PC-9 (cell line): ENCODE measurements at regions not wholly inside any gene's neighbourhood (a gene's known extent, or its start where the extent isn't known, plus 50 kb on each side); places are given as distances from the start of the nearest gene placed in this dataset.

ENCODE experiments used
- BruUV-seq: library from RNA; stranded (reverse); fragments of 400-500 nt; replicated peaks from 2 replicates; lab custom pipeline; 2021; lab: Mats Ljungman, UMichigan
- CTCF ChIA-PET: fragments of 300-600 bp; sonication (Branson Sonifier 250); formaldehyde crosslinking; loops from one replicate; lab custom pipeline; 2022; ENCODE audit warnings: antibody characterized with exemption; lab: Charles Lee
- POLR2A ChIA-PET: fragments of 300-600 bp; sonication (Branson Sonifier 250); formaldehyde crosslinking; loops from one replicate; lab custom pipeline; 2022; ENCODE audit warnings: antibody characterized with exemption; ENCODE audit not compliant: unreplicated experiment; lab: Charles Lee
- DNase-seq, 2 experiments: peaks; one replicate each; pipeline versions ENCODE4 v3.0.0 to v3.0.0-alpha.2; 2015 to 2022; ENCODE audit warnings: mixed read lengths in 1 of 2
- H2AFZ ChIP-seq: fragments of 200-600 bp; sonication (generic); 2 replicates; pipeline ENCODE4 v1.8.1; 2017; ENCODE audit warnings: antibody characterized with exemption
- H3F3A ChIP-seq: fragments of 200-600 bp; sonication (generic); 2 replicates; pipeline ENCODE4 v1.8.1; 2017; ENCODE audit warnings: antibody characterized with exemption, mild to moderate bottlenecking, low read depth; ENCODE audit not compliant: insufficient read depth
- H3K27ac ChIP-seq: fragments of 200-600 bp; sonication (generic); 2 replicates; pipeline ENCODE4 v1.6.1; 2016; ENCODE audit warnings: mixed run types
- H3K27me3 ChIP-seq: fragments of 200-600 bp; sonication (generic); 2 replicates; pipeline ENCODE4 v1.6.1; 2016; ENCODE audit warnings: low read depth, mixed run types; ENCODE audit not compliant: insufficient read depth
- H3K36me3 ChIP-seq: fragments of 200-600 bp; sonication (generic); 2 replicates; pipeline ENCODE4 v1.6.1; 2016; ENCODE audit warnings: low read depth, mixed run types
- H3K4me1 ChIP-seq: fragments of 200-600 bp; sonication (generic); replicated peaks from 2 replicates; pipeline ENCODE4 v1.6.1; 2016; ENCODE audit warnings: mixed run types; ENCODE audit not compliant: insufficient read depth
- H3K4me2 ChIP-seq: fragments of 200-600 bp; sonication (generic); 2 replicates; pipeline ENCODE4 v1.6.1; 2017; ENCODE audit warnings: mixed run types
- H3K4me3 ChIP-seq: fragments of 200-600 bp; sonication (generic); 2 replicates; pipeline ENCODE4 v1.6.1; 2016; ENCODE audit warnings: mixed run types
- H3K79me2 ChIP-seq: fragments of 200-600 bp; sonication (generic); 2 replicates; pipeline ENCODE4 v1.6.1; 2017; ENCODE audit warnings: low read depth, mixed run types
- H3K9me2 ChIP-seq: fragments of 200-600 bp; sonication (generic); 2 replicates; pipeline ENCODE4 v1.8.1; 2017; ENCODE audit warnings: mild to moderate bottlenecking; ENCODE audit not compliant: insufficient read depth
- H3K9me3 ChIP-seq: fragments of 200-600 bp; sonication (generic); 2 replicates; pipeline ENCODE4 v1.8.1; 2016; ENCODE audit warnings: low read depth; ENCODE audit not compliant: insufficient read depth
- H4K20me1 ChIP-seq: fragments of 200-600 bp; sonication (generic); 2 replicates; pipeline ENCODE4 v1.8.1; 2017; ENCODE audit not compliant: insufficient read depth
- EZH2 ChIP-seq: fragments of 200-600 bp; sonication (generic); IDR thresholded peaks from 2 replicates; pipeline ENCODE4 v1.8.0; 2017; ENCODE audit warnings: antibody characterized with exemption, low read depth
- intact Hi-C: fragments of 100-400 bp; cut with micrococcal nuclease; formaldehyde crosslinking; loops from one replicate; pipeline ENCODE4 v1.10.0; 2022; ENCODE audit not compliant: unreplicated experiment
- TF ChIP-seq, protein P1 (sequence below): fragments of 200-600 bp; sonication (generic); conservative IDR thresholded peaks from 2 replicates; pipeline ENCODE4 v1.6.1; 2017; ENCODE audit warnings: mixed run types, antibody characterized with exemption, mild to moderate bottlenecking, moderate library complexity

DNA sequence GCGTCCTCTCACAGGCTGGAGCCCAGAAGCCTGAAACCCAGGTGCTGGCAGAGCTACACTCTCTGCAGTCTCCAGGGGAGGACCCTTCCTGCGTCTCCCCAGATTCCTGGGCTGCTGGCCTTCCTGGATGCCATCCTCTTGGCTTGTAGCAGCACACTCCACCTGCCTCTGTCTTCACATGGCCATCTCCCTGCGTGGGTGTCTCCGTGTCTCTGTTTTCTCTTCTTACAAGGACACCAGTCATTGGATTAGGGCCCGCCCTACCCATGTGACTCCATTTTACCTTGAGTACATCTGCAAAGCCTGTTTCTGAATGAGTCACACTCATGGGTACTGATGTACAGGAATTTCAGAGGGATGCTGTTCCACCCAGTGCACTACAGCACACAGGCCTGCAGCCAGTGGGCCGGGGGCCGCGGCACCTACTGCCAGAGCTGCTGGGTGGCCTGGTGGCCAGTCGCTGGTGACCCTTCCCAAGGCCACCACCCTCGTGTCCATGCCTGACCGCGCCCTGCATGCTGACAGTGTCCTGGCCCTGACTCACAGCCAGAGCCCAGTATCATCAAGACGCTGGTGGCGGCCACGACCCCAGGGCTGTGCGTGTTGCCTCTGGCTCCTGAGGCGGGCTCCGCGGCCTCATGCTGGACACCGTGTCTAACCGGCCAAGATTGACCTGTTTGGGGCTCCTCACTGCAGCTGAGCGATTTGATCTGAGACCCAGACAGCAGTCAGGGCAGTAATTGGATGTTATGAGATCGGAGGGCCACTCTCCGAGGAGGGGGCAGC is 63.6 kb upstream of the NKX1-1 start:
- TF ChIP-seq, protein P1, sequence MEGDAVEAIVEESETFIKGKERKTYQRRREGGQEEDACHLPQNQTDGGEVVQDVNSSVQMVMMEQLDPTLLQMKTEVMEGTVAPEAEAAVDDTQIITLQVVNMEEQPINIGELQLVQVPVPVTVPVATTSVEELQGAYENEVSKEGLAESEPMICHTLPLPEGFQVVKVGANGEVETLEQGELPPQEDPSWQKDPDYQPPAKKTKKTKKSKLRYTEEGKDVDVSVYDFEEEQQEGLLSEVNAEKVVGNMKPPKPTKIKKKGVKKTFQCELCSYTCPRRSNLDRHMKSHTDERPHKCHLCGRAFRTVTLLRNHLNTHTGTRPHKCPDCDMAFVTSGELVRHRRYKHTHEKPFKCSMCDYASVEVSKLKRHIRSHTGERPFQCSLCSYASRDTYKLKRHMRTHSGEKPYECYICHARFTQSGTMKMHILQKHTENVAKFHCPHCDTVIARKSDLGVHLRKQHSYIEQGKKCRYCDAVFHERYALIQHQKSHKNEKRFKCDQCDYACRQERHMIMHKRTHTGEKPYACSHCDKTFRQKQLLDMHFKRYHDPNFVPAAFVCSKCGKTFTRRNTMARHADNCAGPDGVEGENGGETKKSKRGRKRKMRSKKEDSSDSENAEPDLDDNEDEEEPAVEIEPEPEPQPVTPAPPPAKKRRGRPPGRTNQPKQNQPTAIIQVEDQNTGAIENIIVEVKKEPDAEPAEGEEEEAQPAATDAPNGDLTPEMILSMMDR: no peak
- TF ChIP-seq EZH2: no peak
- H3K4me3 ChIP-seq: no peak overlapping the region
- no peaks in the 10 kb centered on the region for H3K36me3 ChIP-seq
- H3F3A ChIP-seq: no peaks in the 10 kb centered on the region
- no peaks in the 10 kb centered on the region for H3K9me2 ChIP-seq
- no peaks in the 10 kb centered on the region for H3K79me2 ChIP-seq
- no peaks in the 10 kb centered on the region for H3K4me1 ChIP-seq
- H3K27ac ChIP-seq: no peak overlapping the region
- DNase-seq: no peak
- H4K20me1 ChIP-seq: no peaks in the 10 kb centered on the region
- H3K9me3 ChIP-seq: no peaks in the 10 kb centered on the region
- no peak overlapping the region for H3K4me2 ChIP-seq
- no TSS peak for BruUV-seq
- peaks cover 60% of the 10 kb centered on the region for H3K27me3 ChIP-seq
- POLR2A ChIA-PET: no interaction called here
- H2AFZ ChIP-seq: no peak overlapping the region
- intact Hi-C loops: no loop called here
- CTCF ChIA-PET: no interaction called here

DNA sequence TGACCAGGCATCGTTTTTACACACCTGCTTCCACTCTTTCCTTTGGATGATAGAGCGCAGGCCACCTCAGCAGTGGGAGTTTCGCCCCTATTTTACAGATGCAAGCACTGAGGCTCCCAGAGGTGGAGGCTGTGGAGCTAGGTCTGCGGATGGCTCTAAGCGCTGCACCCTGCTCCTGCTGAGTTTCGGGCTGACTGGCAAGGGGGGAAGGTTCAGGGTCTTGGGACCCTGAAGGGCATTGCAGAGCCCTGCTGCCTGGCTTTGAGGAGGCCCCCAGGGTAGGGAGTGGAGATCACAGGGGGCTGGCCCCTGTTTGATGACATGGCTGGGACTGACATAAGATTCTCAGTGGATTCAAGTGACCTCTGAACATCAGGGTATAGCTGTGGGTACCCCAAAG is 62.8 kb upstream of the NKX1-1 start:
- Histone ChIP-seq H3K9me2 (no peaks in the 10 kb centered on the region), H3K27me3 (peaks cover 62% of the 10 kb centered on the region), H3K9me3 (no peaks in the 10 kb centered on the region), H2AFZ (no peak overlapping the region), H3K79me2 (no peaks in the 10 kb centered on the region), H3K4me1 (no peaks in the 10 kb centered on the region), H3K27ac (no peak overlapping the region), H3K4me2 (no peak overlapping the region), H3F3A (no peaks in the 10 kb centered on the region), H3K36me3 (no peaks in the 10 kb centered on the region), H4K20me1 (no peaks in the 10 kb centered on the region), H3K4me3 (no peak overlapping the region)
- no TSS peak for BruUV-seq
- TF ChIP-seq, protein P1: no peak
- no peak for TF ChIP-seq EZH2
- intact Hi-C loops: no loop called here
- ChIA-PET POLR2A (no interaction called here), CTCF (no interaction called here)
- DNase-seq: no peak

DNA sequence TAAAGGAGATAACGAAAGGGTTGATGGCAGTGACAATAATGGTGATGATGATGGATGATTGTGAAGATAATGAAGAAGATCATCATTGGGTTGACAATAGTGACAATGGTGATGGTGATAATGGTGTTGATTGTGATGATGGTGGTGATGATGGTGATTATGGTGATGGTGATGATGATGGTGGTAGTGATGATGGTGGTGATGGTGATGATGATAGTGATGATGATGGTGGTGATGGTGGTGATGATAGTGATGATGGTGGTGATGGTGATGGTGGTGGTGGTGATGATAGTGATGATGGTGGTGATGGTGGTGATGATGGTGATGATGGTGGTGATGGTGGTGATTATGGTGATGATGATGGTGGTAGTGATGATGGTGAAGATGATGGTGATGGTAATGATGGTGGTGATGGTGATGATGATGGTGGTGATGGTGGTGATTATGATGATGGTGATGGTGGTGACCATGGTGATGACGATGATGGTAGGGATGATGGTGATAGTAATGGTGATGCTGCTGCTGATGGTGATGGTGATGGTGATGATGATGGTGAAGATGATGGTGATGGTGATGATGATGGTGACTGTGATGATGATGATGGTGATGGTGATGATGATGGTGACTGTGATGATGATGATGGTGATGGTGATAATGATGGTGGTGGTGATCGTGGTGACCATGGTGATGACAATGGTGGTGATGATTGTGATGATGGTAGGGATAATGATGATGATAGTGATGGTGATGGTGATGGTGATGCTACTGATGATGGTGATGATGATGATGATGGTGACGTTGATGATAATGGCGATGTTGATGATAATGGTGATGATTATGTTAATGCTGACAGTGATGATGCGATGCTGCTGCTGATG is 61.6 kb upstream of the NKX1-1 start:
- Histone ChIP-seq H3K27me3 (peaks cover 65% of the 10 kb centered on the region), H3K4me2 (no peak overlapping the region), H3K9me3 (no peaks in the 10 kb centered on the region), H3K79me2 (no peaks in the 10 kb centered on the region), H3F3A (no peaks in the 10 kb centered on the region), H3K4me3 (no peak overlapping the region), H2AFZ (no peak overlapping the region), H3K36me3 (no peaks in the 10 kb centered on the region), H3K27ac (no peak overlapping the region), H3K9me2 (no peaks in the 10 kb centered on the region), H3K4me1 (no peaks in the 10 kb centered on the region), H4K20me1 (no peaks in the 10 kb centered on the region)
- DNase-seq: no peak
- POLR2A ChIA-PET: no interaction called here
- CTCF ChIA-PET: no interaction called here
- no TSS peak for BruUV-seq
- no peak for TF ChIP-seq EZH2
- intact Hi-C loops: no loop called here
